ENCODE measurements at regions not wholly inside any gene's neighbourhood (a gene's known extent, or its start where the extent isn't known, plus 50 kb on each side); places are given as distances from the start of the nearest gene placed in this dataset.

- in situ Hi-C loops (cut with MboI; ENCODE audit: low sequenced_read_pairs) (no loop called here), intact Hi-C loops (cut with micrococcal nuclease) (no loop called here), dilution Hi-C loops (cut with HindIII; ENCODE audit: low sequenced_read_pairs, unreplicated experiment) (no loop called here)
- no peaks in the 10 kb centered on the region for H3K36me3 ChIP-seq (ENCODE audit: control insufficient read depth, insufficient read depth, low read length)
- no peak overlapping the region for H3K27ac ChIP-seq (ENCODE audit: insufficient read depth, low read length)
- no peak overlapping the region for H2BK120ac ChIP-seq (ENCODE audit: low read depth, low read length)
- no peak overlapping the region for H3K18ac ChIP-seq (ENCODE audit: low read depth, low read length)
- no peak overlapping the region for H2AK9ac ChIP-seq (replicated peaks; ENCODE audit: low read depth, low read length, poor library complexity)
- no peaks in the 10 kb centered on the region for H4K20me1 ChIP-seq (ENCODE audit: insufficient read depth, low read length)
- H3K9me3 ChIP-seq (ENCODE audit: control insufficient read depth, insufficient read depth, low read length) = peaks cover 2% of the 10 kb centered on the region; the same call in 1 of the 2 replicates
- 59% methylated on average over 4 of the region's 7 CpGs; no CpG with 5 or more reads in 1 of the 2 experiments for WGBS, 2 experiments (ENCODE audit: extremely low coverage in 2 of 2, insufficient read length in 1 of 2)
- no TSS peak for BruUV-seq (replicated peaks)
- CTCF ChIA-PET = no interaction called here
- no peak overlapping the region for H3K56ac ChIP-seq (ENCODE audit: extremely low read depth, insufficient read depth, low read length)
- TF ChIP-seq USF2 (IDR thresholded peaks at IDR 0.05; ENCODE audit: low read depth, low read length) (no peak), MXI1 (IDR thresholded peaks at IDR 0.05; ENCODE audit: borderline replicate concordance, low read depth, low read length) (no peak), SMC3 (IDR thresholded peaks at IDR 0.05; ENCODE audit: low read depth, low read length) (no peak), CEBPB (IDR thresholded peaks at IDR 0.05; ENCODE audit: low read depth, low read length) (no peak), RCOR1 (IDR thresholded peaks at IDR 0.05; ENCODE audit: insufficient replicate concordance, low read length) (no peak)
- H3K79me1 ChIP-seq (ENCODE audit: low read depth in 1 of 2, low read length in 2 of 2) = no peaks in the 10 kb centered on the region
- no peak overlapping the region for H4K8ac ChIP-seq (ENCODE audit: low read depth in 2 of 2, low read length in 2 of 2)
- H3K27me3 ChIP-seq (ENCODE audit: control insufficient read depth, insufficient read depth, low read length) = no peaks in the 10 kb centered on the region
- no peak overlapping the region for H2BK20ac ChIP-seq (ENCODE audit: low read depth, low read length)
- H3K4me3 ChIP-seq (ENCODE audit: insufficient read depth, low read depth, low read length) = no peak overlapping the region
- ATAC-seq (ENCODE audit: low read depth) (no peak), DNase-seq (no peak)
- no peaks in the 10 kb centered on the region for H3K9me1 ChIP-seq (ENCODE audit: insufficient read depth, low read length)
- H2AK5ac ChIP-seq (ENCODE audit: low read depth, low read length) = no peak overlapping the region
- POLR2A ChIA-PET (ENCODE audit: unreplicated experiment) = no interaction called here
- no peak overlapping the region for H3K14ac ChIP-seq (replicated peaks; ENCODE audit: low read depth, low read length)
- H3K23ac ChIP-seq (ENCODE audit: low read depth, low read length) = no peak overlapping the region
- H3K4ac ChIP-seq (ENCODE audit: low read depth, low read length) = no peak overlapping the region
- no peak overlapping the region for H4K5ac ChIP-seq (ENCODE audit: low read depth, low read length)
- H2AFZ ChIP-seq (replicated peaks; ENCODE audit: low read length, poor library complexity) = no peak overlapping the region
- no peak overlapping the region for H4K91ac ChIP-seq (ENCODE audit: insufficient read depth, low read depth, low read length)
- no peak overlapping the region for H3K9ac ChIP-seq (ENCODE audit: low read depth, low read length)
- H3K4me2 ChIP-seq (ENCODE audit: low read depth, low read length) = no peak overlapping the region
- H2BK5ac ChIP-seq (ENCODE audit: low read depth, low read length, poor library complexity, severe bottlenecking) = no peak overlapping the region
- H3K4me1 ChIP-seq (ENCODE audit: control insufficient read depth, insufficient read depth, low read length) = no peaks in the 10 kb centered on the region
- no peak overlapping the region for H2BK15ac ChIP-seq (ENCODE audit: low read depth, low read length)
Observed at GRCh38 chr11:127411283-127411682, 410.7 kb upstream of the KIRREL3 start.
